Testis (tissue), 2 donors: ENCODE measurements at regions not wholly inside any gene's neighbourhood (a gene's known extent, or its start where the extent isn't known, plus 50 kb on each side); places are given as distances from the start of the nearest gene placed in this dataset.

Source experiments
- POLR2A ChIP-seq: fragments of 450-650 bp; IDR thresholded peaks from one replicate; pipeline ENCODE4 v1.6.1; 2017; ENCODE audit warnings: antibody characterized with exemption, mild to moderate bottlenecking, moderate library complexity
- TF ChIP-seq, protein P1 (sequence below), 3 experiments: fragments of 450-650 bp in 2 of 3; fragments of 200-600 bp in 1 of 3; sonication (generic) in 1 of 3; IDR thresholded peaks; one replicate each; pipeline ENCODE4 v1.5.1; 2016 to 2019; ENCODE audit warnings: antibody characterized with exemption in 3 of 3, mild to moderate bottlenecking in 2 of 3, moderate library complexity in 1 of 3

DNA sequence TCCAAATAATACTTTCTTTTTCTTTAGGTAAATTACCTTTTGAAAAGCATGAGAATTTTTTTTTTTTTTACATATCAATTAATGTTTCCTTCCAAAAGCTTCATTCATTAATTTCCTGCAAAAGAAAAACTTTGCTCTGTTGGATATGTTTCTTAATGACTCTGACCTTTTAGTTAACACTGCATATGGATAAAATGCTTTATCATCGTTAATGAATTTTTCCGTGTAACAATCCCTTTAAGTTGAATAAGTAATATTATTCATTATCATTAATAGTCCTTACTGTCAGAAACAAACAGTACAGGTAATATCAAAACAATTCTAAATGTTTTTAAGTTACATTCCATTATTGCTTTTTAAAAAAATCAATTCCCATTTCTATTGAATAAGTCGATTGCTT lies 345.1 kb downstream of the SAMD5 start:
- TF ChIP-seq, protein P1, sequence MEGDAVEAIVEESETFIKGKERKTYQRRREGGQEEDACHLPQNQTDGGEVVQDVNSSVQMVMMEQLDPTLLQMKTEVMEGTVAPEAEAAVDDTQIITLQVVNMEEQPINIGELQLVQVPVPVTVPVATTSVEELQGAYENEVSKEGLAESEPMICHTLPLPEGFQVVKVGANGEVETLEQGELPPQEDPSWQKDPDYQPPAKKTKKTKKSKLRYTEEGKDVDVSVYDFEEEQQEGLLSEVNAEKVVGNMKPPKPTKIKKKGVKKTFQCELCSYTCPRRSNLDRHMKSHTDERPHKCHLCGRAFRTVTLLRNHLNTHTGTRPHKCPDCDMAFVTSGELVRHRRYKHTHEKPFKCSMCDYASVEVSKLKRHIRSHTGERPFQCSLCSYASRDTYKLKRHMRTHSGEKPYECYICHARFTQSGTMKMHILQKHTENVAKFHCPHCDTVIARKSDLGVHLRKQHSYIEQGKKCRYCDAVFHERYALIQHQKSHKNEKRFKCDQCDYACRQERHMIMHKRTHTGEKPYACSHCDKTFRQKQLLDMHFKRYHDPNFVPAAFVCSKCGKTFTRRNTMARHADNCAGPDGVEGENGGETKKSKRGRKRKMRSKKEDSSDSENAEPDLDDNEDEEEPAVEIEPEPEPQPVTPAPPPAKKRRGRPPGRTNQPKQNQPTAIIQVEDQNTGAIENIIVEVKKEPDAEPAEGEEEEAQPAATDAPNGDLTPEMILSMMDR (IDR thresholded peaks at IDR 0.05): no peak
- no peak for TF ChIP-seq POLR2A
